Mesothelial cell of epicardium (in vitro differentiated cells): ENCODE measurements at regions not wholly inside any gene's neighbourhood (a gene's known extent, or its start where the extent isn't known, plus 50 kb on each side); places are given as distances from the start of the nearest gene placed in this dataset.

Source experiments
- DNase-seq, 2 experiments: peaks; one replicate each; pipeline ENCODE4 v3.0.0; 2021; ENCODE audit warnings: low spot score in 2 of 2; ENCODE audit not compliant: unreplicated experiment in 2 of 2
- H3K27ac Mint-ChIP-seq: 2 replicates; pipeline ENCODE4 v1.8.0; 2021; ENCODE audit warnings: mixed read lengths
- H3K27me3 Mint-ChIP-seq: 2 replicates; pipeline ENCODE4 v1.8.0; 2021; ENCODE audit warnings: low read depth, mixed read lengths
- H3K36me3 Mint-ChIP-seq: 2 replicates; pipeline ENCODE4 v1.8.0; 2021; ENCODE audit warnings: mixed read lengths
- H3K4me1 Mint-ChIP-seq: 2 replicates; pipeline ENCODE4 v1.8.0; 2021; ENCODE audit warnings: mixed read lengths
- H3K4me3 Mint-ChIP-seq: 2 replicates; pipeline ENCODE4 v1.8.0; 2021; ENCODE audit warnings: mild to moderate bottlenecking, moderate library complexity, mixed read lengths
- H3K9me3 Mint-ChIP-seq: 2 replicates; pipeline ENCODE4 v1.8.0; 2021; ENCODE audit warnings: mixed read lengths
- TF ChIP-seq, protein P1 (sequence below): fragments of 200-600 bp; sonication (generic); IDR thresholded peaks from one replicate; pipeline ENCODE4 v1.5.0; 2021; ENCODE audit warnings: antibody characterized with exemption; ENCODE audit not compliant: unreplicated experiment

DNA sequence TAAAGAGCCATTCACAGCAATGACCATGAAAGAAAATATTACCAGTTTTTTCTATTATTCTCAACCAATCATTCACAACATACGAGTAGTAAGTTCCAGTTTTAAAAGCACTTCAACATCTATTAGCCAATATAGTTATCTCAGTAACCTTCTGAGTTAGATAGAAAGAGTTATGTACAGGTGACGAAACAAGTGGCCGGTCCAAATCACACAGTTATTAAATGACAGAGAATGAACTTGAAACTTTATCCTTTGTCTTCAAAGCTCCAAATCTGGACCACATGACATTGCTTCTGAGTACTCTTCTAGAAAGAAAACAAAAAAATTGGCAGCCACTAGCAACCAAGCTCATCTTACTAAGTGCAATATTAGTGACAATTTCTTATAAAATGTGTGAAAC, 393.8 kb downstream of the OMA1 start:
- H3K27me3 Mint-ChIP-seq, result peaks cover 37% of the 10 kb centered on the region
- H3K9me3 Mint-ChIP-seq, result peaks cover 3% of the 10 kb centered on the region
- no peaks in the 10 kb centered on the region for H3K36me3 Mint-ChIP-seq
- H3K27ac Mint-ChIP-seq, result no peak overlapping the region
- no peak for DNase-seq
- H3K4me1 Mint-ChIP-seq, result no peaks in the 10 kb centered on the region
- H3K4me3 Mint-ChIP-seq, result no peak overlapping the region
- TF ChIP-seq, protein P1, sequence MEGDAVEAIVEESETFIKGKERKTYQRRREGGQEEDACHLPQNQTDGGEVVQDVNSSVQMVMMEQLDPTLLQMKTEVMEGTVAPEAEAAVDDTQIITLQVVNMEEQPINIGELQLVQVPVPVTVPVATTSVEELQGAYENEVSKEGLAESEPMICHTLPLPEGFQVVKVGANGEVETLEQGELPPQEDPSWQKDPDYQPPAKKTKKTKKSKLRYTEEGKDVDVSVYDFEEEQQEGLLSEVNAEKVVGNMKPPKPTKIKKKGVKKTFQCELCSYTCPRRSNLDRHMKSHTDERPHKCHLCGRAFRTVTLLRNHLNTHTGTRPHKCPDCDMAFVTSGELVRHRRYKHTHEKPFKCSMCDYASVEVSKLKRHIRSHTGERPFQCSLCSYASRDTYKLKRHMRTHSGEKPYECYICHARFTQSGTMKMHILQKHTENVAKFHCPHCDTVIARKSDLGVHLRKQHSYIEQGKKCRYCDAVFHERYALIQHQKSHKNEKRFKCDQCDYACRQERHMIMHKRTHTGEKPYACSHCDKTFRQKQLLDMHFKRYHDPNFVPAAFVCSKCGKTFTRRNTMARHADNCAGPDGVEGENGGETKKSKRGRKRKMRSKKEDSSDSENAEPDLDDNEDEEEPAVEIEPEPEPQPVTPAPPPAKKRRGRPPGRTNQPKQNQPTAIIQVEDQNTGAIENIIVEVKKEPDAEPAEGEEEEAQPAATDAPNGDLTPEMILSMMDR, result no peak

DNA sequence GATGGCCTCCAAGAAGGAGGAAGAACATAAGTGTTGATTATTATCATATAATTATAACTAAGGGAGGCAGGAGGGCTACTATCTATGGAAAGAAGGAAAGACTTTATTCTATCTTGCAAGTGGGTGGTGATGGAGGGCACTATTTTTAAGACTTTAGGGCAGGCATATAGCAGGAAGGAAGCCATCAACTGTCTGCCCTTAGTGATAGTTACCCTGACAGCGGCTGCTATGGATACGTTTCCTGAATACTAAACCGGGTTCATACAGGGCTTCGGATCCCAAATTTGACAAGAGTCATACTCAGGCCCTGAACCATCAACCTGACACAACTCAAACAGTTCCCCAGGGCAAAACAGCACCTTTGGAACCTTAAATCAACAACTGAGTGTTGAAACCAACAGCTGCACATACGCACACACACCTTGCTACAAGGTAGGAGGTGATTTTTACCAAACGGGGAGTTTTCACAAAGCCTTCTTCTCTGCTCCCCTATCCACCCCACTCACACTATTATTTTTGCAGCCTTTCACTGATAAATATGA, 397.2 kb downstream of the OMA1 start:
- peaks cover 33% of the 10 kb centered on the region for H3K27me3 Mint-ChIP-seq
- TF ChIP-seq, protein P1, result no peak
- H3K4me1 Mint-ChIP-seq, result peaks cover 5% of the 10 kb centered on the region
- H3K4me3 Mint-ChIP-seq, result no peak overlapping the region
- no peaks in the 10 kb centered on the region for H3K36me3 Mint-ChIP-seq
- no peak for DNase-seq
- no peak overlapping the region for H3K27ac Mint-ChIP-seq
- peaks cover 3% of the 10 kb centered on the region for H3K9me3 Mint-ChIP-seq

DNA sequence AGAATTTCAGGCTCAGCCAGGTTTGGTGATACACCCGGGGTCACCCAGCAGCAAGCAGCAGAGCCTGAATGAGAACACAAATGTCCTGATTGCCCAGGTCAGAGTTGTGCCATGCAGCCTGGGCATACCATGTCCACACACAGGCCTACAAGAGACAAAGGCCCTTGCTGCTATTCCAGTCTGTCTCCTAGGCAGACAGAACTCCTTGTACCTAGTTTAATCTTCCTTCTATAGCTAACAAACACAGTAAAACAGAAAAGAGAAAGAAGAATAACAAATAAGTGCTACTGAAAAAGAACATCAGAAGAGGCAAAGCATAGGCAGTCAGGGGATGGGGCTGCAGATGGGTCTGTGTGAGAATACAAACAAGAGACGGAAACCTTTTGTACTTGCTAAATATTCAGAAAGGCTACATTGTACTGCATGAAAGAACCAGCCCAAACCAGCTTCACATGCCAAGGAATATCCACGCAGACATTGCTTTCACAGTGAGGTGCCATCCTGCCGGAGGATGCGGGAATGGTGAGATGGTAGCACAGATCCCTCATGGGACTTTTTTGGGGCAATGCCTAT, 401.7 kb downstream of the OMA1 start:
- H3K4me1 Mint-ChIP-seq, result peaks cover 12% of the 10 kb centered on the region
- no peak for DNase-seq
- no peak overlapping the region for H3K4me3 Mint-ChIP-seq
- peaks cover 16% of the 10 kb centered on the region for H3K9me3 Mint-ChIP-seq
- no peaks in the 10 kb centered on the region for H3K36me3 Mint-ChIP-seq
- TF ChIP-seq, protein P1, result no peak
- H3K27ac Mint-ChIP-seq, result no peak overlapping the region
- H3K27me3 Mint-ChIP-seq, result peaks cover 30% of the 10 kb centered on the region

DNA sequence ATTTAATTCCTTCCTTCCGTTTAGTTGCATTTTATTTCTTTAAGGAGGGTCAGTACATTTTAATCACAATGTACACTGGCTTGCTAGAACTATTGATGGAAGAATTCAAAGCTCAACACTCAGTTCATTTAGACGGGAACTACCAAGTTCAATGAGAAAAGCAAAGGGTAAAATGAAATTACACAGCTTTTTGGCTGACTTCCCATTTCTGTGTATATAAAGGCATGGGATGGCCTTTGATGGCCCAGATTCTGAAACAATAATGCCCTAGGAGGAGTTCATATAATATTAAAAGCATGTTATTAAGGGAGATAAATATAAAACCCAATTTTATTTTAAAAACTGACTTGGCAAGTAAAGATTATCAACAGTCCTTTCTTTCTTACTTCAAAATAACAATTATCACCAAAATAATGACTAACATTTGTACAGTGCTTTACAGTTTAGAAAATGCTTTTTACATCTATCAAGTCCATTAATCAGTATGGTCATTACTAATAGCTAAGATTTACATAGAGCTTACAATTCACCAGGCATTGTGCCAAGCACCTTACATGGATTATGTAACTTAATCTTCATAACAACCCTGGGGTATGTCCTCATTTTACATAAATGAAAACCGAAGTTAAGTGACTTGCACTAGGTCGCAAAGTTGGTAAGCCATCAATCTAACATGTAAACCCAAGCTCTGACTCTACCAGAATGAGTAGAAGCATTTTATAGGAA, 402.4 kb downstream of the OMA1 start:
- H3K36me3 Mint-ChIP-seq, result no peaks in the 10 kb centered on the region
- no peak for DNase-seq
- H3K27ac Mint-ChIP-seq, result no peak overlapping the region
- TF ChIP-seq, protein P1, result no peak
- no peak overlapping the region for H3K4me3 Mint-ChIP-seq
- peaks cover 17% of the 10 kb centered on the region for H3K9me3 Mint-ChIP-seq
- H3K27me3 Mint-ChIP-seq, result peaks cover 32% of the 10 kb centered on the region
- H3K4me1 Mint-ChIP-seq, result peaks cover 12% of the 10 kb centered on the region

DNA sequence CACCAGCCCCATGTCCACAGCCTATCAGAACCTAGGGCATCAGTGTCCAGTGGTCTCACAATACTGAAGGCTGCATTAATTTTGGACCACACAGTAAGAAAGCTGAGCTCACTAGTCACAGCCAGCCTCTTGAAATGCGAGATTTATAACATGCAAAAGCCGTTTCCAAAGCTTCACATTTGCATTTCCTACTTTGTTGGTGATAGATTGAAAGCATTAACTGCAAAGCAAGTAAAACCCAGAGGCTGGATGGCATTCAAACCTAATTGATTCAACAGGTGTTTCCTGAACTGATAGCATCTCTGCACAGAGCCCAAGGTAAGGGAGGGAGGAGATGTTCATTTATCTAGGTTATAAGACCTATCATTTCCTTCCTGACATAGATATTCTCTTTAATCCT, 410.1 kb downstream of the OMA1 start:
- Mint-ChIP-seq H3K4me1 (no peaks in the 10 kb centered on the region), H3K36me3 (no peaks in the 10 kb centered on the region), H3K4me3 (no peak overlapping the region), H3K27me3 (peaks cover 47% of the 10 kb centered on the region), H3K27ac (no peak overlapping the region), H3K9me3 (peaks cover 21% of the 10 kb centered on the region)
- DNase-seq, result no peak
- TF ChIP-seq, protein P1, result no peak
